NCI-H2196 (cell line): ENCODE measurements at regions not wholly inside any gene's neighbourhood (a gene's known extent, or its start where the extent isn't known, plus 50 kb on each side); places are given as distances from the start of the nearest gene placed in this dataset.
"Not testable (repeated sequence)": the region's sequence is repeated elsewhere in the genome, so short reads cannot be mapped to it uniquely, and the experiment has no call there.

Experiments used
- DNase-seq: peaks from one replicate; lab custom pipeline; 2025; ENCODE audit not compliant: unreplicated experiment; lab: John Stamatoyannopoulos, UW

DNA sequence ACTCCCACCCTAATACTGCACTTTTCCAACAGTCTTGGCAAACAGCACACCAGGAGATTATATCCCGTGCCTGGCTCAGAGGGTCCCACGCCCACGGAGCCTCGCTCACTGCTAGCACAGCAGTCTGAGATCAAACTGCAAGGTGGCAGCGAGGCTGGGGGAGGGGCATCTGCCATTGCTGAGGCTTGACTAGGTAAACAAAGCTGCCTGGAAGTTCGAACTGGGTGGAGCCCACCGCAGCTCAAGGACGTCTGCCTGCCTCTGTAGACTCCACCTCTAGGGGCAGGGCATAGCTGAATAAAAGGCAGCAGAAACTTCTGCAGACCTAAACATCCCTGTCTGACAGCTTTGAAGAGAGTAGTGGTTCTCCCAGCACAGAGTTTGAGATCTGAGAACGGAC is 401.9 kb upstream of the SLC30A5 start:
- not testable (repeated sequence) for DNase-seq

GRCh38 chr5:68698025-68698940 is 395.5 kb upstream of the SLC30A5 start:
- no peak for DNase-seq

GRCh38 chr5:68699966-68700365 is 393.8 kb upstream of the SLC30A5 start:
- no peak for DNase-seq

DNA sequence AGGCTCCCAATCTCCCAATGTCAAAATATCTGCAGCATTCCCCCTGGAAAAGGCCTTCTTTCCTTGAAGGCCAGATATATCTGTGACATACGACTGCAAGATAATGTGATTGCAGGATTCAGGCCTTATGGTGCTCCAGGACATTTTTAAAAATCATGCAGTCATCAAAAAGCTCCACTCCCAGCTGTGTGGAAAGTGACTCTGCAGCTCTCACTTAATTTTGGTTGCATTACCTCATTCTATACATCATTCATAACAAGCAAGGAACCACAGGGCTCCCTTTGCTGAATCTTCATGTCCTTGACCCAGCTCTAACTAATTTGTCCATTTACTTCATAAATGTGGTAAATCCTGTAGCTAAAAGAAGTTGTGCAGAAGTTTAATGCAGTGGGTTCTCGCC is 386.2 kb upstream of the SLC30A5 start:
- no peak for DNase-seq

DNA sequence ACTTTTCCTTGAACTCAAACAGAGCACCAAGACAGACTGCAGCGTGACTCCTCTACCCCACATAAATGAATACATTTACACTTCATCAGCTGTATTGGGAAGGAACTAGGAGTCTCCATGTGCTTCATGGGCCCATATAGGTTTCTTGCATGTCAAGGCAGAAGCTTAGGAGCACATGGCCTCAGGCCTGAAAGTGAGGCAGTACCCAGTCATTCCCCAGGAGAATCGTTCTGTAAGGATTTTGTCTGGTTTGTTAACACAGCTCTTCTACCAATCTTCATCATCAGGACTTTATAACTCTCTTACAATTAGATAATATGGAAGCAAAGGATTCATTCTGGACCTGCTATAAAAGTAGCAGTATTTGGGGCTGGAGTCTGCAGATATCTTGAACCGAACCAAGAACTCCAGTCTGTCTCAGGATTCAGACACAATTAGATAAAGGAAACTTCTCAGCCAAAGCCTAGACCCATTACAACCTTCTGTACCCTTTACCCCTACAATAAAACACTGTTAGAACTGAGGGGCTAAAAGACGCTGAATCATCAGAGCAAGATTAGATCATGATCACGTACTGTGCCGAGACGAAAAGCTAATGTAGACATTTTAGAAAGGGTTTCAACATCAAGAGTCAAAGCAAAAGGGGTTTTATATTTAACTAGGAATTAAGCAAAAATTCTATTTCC is 385.5 kb upstream of the SLC30A5 start:
- DNase-seq = no peak

GRCh38 chr5:68708842-68709170 is 385.0 kb upstream of the SLC30A5 start:
- no peak for DNase-seq

- DNase-seq = no peak
These were observed 384.6 kb upstream of the SLC30A5 start for GRCh38 chr5:68709239-68709638.

GRCh38 chr5:68710514-68710913 is 383.3 kb upstream of the SLC30A5 start:
- no peak for DNase-seq

DNA sequence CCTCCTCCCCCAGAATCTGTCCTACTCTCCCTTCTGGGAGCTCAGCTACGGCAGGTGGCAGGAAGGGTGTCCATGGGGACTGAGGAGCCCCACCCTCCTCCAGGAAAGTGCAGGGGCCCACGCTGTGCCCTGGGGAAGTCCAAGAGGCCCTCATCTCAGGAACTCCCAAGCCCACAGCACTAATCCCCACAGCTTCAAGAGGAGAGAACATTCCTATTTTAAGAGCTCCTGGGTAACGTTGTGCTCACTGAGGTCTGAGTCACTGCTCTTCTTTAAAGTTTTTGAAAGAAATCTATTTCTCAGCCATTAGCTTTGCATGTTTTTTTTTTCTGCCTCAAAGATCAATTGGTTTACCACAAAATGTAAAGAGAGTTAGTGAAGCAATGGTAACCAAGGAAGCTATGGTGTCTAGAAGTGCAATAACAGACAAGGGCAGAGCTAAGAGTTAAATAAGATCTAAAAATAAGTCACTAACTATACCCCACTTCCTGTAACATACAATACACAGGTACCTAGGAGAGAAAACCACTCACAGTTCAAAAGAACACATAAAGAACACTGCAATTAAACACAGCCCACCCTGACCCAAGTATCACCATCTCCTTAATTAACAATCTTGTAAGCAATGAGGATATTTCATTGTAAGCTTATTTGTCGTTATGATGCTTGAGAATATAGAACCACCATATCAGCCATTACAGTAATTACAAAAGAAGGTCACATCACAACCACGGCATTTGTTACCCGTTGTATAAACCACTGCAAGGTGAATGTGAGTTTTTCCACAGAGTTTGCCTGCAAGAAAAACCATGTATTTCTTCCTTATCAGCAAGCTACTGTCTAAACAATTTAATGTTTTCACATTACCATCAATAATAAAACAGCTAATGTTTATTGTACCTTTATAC is 382.3 kb upstream of the SLC30A5 start:
- DNase-seq = no peak

DNA sequence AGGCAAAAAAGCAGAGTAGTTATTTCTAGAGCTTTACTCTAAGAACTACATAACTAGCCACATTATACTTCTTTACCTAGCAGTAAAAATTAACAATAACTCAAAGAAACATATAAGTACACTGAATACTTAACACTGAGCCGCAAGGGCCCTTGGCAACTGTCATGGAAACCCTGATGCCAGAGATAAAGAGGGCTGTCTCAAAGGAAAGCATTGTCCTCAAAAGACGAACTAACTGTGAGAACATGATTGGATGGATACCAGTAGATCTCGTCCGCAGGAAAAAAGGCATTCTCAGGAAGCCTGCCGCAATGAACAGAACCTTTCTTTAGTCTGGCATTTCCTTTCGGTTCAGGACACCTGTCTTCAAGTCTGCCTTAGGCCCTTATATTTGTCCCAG is 379.0 kb upstream of the SLC30A5 start:
- no peak for DNase-seq

GRCh38 chr5:68720884-68721610 is 372.8 kb upstream of the SLC30A5 start:
- no peak for DNase-seq

- no peak for DNase-seq
These were observed 371.5 kb upstream of the SLC30A5 start for GRCh38 chr5:68722357-68722756.

- no peak for DNase-seq
These were observed 367.7 kb upstream of the SLC30A5 start for GRCh38 chr5:68725905-68726683.

DNA sequence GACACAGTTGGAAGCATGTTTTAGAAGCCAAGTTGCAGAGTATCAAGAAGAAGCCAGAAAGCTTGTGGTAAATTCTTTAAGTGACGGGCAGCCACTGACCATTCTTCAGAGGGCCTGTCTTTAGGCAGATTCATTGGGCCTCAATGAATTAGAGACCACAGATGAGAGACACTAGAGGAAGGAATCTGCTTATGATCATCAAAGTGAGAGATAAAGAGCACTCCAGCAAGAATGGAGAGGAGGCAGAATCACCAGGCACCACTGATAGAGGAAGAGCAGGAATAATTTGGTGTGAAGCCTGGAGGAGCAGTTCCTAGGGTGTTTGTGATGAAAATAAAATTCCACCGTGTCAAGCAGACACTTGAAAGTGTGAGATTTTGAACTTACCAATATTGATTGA is 365.9 kb upstream of the SLC30A5 start:
- DNase-seq = no peak

GRCh38 chr5:68729678-68730077 is 364.1 kb upstream of the SLC30A5 start:
- DNase-seq = no peak

DNA sequence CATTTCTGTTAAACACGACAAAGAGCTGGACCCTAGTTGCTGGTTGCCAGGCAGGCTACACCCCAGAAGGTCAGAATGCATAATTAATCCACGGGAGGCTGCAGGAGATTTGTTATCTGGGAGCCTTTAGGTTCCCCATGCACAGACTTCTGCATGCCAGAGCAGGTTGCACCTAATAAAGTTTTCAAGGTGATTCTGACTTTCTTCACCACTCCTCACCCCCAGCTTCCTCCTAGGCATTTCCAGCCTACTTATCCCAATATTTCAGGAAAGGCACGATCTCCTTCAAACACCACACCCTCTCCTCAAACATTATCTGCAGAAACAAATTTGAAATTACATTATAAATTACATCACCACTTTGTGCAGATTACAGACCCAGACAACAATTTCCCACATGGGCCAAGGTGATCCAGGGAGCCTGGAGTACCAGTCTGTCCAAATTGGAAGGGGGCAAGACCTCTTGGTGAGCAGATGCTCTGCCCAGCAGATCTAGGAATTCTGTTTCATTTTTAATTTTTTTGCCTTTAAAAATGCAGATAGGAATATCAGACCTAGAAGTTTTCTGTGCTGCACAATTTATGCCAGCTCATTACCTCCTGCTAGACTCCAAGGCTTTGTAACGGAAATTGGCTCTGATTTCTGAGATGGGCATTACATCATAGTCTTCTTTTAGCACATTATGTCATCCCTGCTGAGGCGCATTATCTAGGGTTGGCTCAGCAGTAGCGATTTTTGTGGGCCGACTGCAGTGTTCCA is 363.4 kb upstream of the SLC30A5 start:
- DNase-seq = no peak

DNA sequence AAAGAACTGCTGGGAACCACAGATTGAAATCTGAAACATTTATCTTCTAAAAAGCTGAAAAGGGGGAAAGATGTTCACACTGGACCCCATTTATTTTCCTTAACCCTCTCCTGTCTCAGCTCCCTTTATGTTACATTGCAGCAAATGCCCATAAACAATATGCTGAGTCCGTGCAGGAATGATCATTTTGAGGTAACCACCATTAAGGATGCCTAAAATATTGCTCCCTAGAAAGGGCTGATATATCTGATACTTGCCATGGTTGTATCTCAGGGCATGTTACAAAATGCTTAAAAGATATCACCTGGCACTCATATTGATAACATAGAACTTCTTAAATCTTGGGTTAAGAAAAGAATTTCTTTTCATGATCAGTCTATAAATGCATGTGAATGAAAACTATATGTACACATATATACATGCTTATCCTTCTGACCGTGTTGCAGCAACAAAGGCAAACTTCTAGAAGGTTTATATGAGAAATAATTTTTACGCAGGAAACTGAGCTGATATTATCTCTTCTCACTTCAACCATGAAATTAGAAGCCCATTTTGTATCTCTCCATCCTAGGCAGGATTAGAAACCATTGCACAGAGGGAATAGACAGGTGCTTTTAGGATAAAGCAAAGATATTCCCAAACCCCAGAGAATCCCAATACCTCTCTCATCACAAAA is 362.7 kb upstream of the SLC30A5 start:
- DNase-seq = no peak

GRCh38 chr5:68732251-68732650 is 361.6 kb upstream of the SLC30A5 start:
- DNase-seq = no peak

GRCh38 chr5:68734781-68735180 is 359.0 kb upstream of the SLC30A5 start:
- DNase-seq = no peak
